IMR-90 (cell line): ENCODE measurements at regions not wholly inside any gene's neighbourhood (a gene's known extent, or its start where the extent isn't known, plus 50 kb on each side); places are given as distances from the start of the nearest gene placed in this dataset.

Experiments
- ATAC-seq: fragments of 200-7000 bp; cut with Tn5 transposase; 2 replicates; pipeline ENCODE4 v1.9.1; 2020; ENCODE audit warnings: low read depth, mild to moderate bottlenecking, moderate library complexity
- BruUV-seq: library from RNA; stranded (reverse); fragments of 400-500 nt; replicated peaks from 2 replicates; lab custom pipeline; 2021; lab: Mats Ljungman, UMichigan
- CTCF ChIA-PET: fragments of 300-600 bp; formaldehyde crosslinking; extraction: SDS; loops from one replicate; lab custom pipeline; 2021; ENCODE audit warnings: antibody characterized with exemption; lab: Yijun Ruan, JAX
- POLR2A ChIA-PET: fragments of 300-600 bp; sonication (Branson Sonifier 250); formaldehyde crosslinking; loops from one replicate; lab custom pipeline; 2022; ENCODE audit warnings: antibody characterized with exemption; ENCODE audit not compliant: unreplicated experiment; lab: Charles Lee
- DNase-seq: peaks from one replicate; pipeline ENCODE4 v3.0.0; 2013
- H2AFZ ChIP-seq: replicated peaks from 2 replicates; pipeline ENCODE3; 2013; ENCODE audit warnings: low read length, mild to moderate bottlenecking; ENCODE audit not compliant: poor library complexity
- H2AK5ac ChIP-seq: 2 replicates; pipeline ENCODE4 v1.6.1; 2013; ENCODE audit warnings: low read depth, low read length, inconsistent platforms
- H2AK9ac ChIP-seq: replicated peaks from 2 replicates; pipeline ENCODE3; 2013; ENCODE audit warnings: mild to moderate bottlenecking, low read depth, low read length, moderate library complexity; ENCODE audit not compliant: poor library complexity
- H2BK120ac ChIP-seq: 2 replicates; pipeline ENCODE4 v1.6.1; 2013; ENCODE audit warnings: low read depth, low read length, inconsistent platforms
- H2BK15ac ChIP-seq: 3 replicates; pipeline ENCODE4 v1.6.1; 2013; ENCODE audit warnings: low read depth, low read length, inconsistent platforms
- H2BK20ac ChIP-seq: 2 replicates; pipeline ENCODE4 v1.6.1; 2013; ENCODE audit warnings: low read depth, mild to moderate bottlenecking, inconsistent platforms, low read length, moderate library complexity
- H2BK5ac ChIP-seq: 2 replicates; pipeline ENCODE4 v1.6.1; 2013; ENCODE audit warnings: mild to moderate bottlenecking, low read depth, low read length, inconsistent platforms; ENCODE audit not compliant: poor library complexity, severe bottlenecking
- H3K14ac ChIP-seq: replicated peaks from 2 replicates; pipeline ENCODE4 v1.6.1; 2013; ENCODE audit warnings: low read depth, low read length, inconsistent platforms
- H3K18ac ChIP-seq: 2 replicates; pipeline ENCODE4 v1.6.1; 2013; ENCODE audit warnings: low read depth, low read length, control low read depth
- H3K23ac ChIP-seq: 2 replicates; pipeline ENCODE4 v1.6.1; 2013; ENCODE audit warnings: low read depth, low read length, inconsistent platforms
- H3K27ac ChIP-seq: 2 replicates; pipeline ENCODE4 v1.5.1; 2013; ENCODE audit warnings: mild to moderate bottlenecking, control low read depth, low read length; ENCODE audit not compliant: insufficient read depth
- H3K27me3 ChIP-seq: 2 replicates; pipeline ENCODE4 v1.6.1; 2013; ENCODE audit warnings: low read length; ENCODE audit not compliant: control insufficient read depth, insufficient read depth
- H3K36me3 ChIP-seq: 2 replicates; pipeline ENCODE4 v1.6.1; 2013; ENCODE audit warnings: low read length, mixed read lengths; ENCODE audit not compliant: control insufficient read depth, insufficient read depth
- H3K4ac ChIP-seq: 2 replicates; pipeline ENCODE4 v1.6.1; 2013; ENCODE audit warnings: low read depth, low read length, inconsistent platforms
- H3K4me1 ChIP-seq: 2 replicates; pipeline ENCODE4 v1.6.1; 2013; ENCODE audit warnings: low read length, mixed read lengths; ENCODE audit not compliant: control insufficient read depth, insufficient read depth
- H3K4me2 ChIP-seq: 2 replicates; pipeline ENCODE4 v1.6.1; 2013; ENCODE audit warnings: low read depth, mild to moderate bottlenecking, control low read depth, low read length, moderate library complexity
- H3K4me3 ChIP-seq: 2 replicates; pipeline ENCODE4 v1.5.1; 2013; ENCODE audit warnings: low read depth, mild to moderate bottlenecking, control low read depth, low read length, moderate library complexity; ENCODE audit not compliant: insufficient read depth
- H3K56ac ChIP-seq: 2 replicates; pipeline ENCODE4 v1.6.1; 2013; ENCODE audit warnings: low read length, inconsistent platforms; ENCODE audit not compliant: insufficient read depth; ENCODE audit errors: extremely low read depth
- H3K79me1 ChIP-seq, 2 experiments: 2 replicates each; pipeline ENCODE4 v1.6.1; 2013; ENCODE audit warnings: low read length in 2 of 2, inconsistent platforms in 1 of 2, low read depth in 1 of 2
- H3K9ac ChIP-seq: 2 replicates; pipeline ENCODE4 v1.6.1; 2013; ENCODE audit warnings: low read depth, low read length, control low read depth
- H3K9me1 ChIP-seq: 2 replicates; pipeline ENCODE4 v1.6.1; 2013; ENCODE audit warnings: low read length, inconsistent platforms; ENCODE audit not compliant: insufficient read depth
- H3K9me3 ChIP-seq: 2 replicates; pipeline ENCODE4 v1.6.1; 2013; ENCODE audit warnings: low read length; ENCODE audit not compliant: control insufficient read depth, insufficient read depth
- H4K20me1 ChIP-seq: 2 replicates; pipeline ENCODE4 v1.6.1; 2013; ENCODE audit warnings: low read length, inconsistent platforms; ENCODE audit not compliant: insufficient read depth
- H4K5ac ChIP-seq: 2 replicates; pipeline ENCODE4 v1.6.1; 2013; ENCODE audit warnings: mild to moderate bottlenecking, low read depth, low read length, control low read depth
- H4K8ac ChIP-seq, 2 experiments: 2 replicates each; pipeline ENCODE4 v1.6.1; 2013; ENCODE audit warnings: low read depth in 2 of 2, low read length in 2 of 2, control low read depth in 1 of 2, inconsistent platforms in 1 of 2
- H4K91ac ChIP-seq: 2 replicates; pipeline ENCODE4 v1.6.1; 2013; ENCODE audit warnings: low read depth, low read length, inconsistent platforms; ENCODE audit not compliant: insufficient read depth
- BHLHE40 ChIP-seq: fragments of 150-350 bp; IDR thresholded peaks from 2 replicates; pipeline ENCODE4 v1.6.1; 2016; ENCODE audit warnings: mild to moderate bottlenecking, low read depth, low read length
- ELK1 ChIP-seq: fragments of 150-350 bp; IDR thresholded peaks from 2 replicates; pipeline ENCODE4 v1.6.1; 2016; ENCODE audit warnings: low read depth, mild to moderate bottlenecking, low read length, moderate library complexity, borderline replicate concordance
- FOS ChIP-seq: fragments of 150-350 bp; IDR thresholded peaks from 2 replicates; pipeline ENCODE4 v1.6.1; 2016; ENCODE audit warnings: low read depth, low read length
- MAFK ChIP-seq: IDR thresholded peaks from 2 replicates; pipeline ENCODE4 v1.6.1; 2012; ENCODE audit warnings: low read depth, low read length, improper control_type of control experiment
- MAZ ChIP-seq: IDR thresholded peaks from 2 replicates; pipeline ENCODE4 v1.6.1; 2012; ENCODE audit warnings: low read depth, mild to moderate bottlenecking, low read length, improper control_type of control experiment, moderate library complexity, borderline replicate concordance
- MXI1 ChIP-seq: IDR thresholded peaks from 2 replicates; pipeline ENCODE4 v1.6.1; 2012; ENCODE audit warnings: low read depth, mild to moderate bottlenecking, low read length, moderate library complexity, borderline replicate concordance
- NFE2L2 ChIP-seq: fragments of 150-350 bp; IDR thresholded peaks from 2 replicates; pipeline ENCODE4 v1.6.1; 2016; ENCODE audit warnings: low read depth, mild to moderate bottlenecking, low read length
- POLR2A ChIP-seq: IDR thresholded peaks from 2 replicates; pipeline ENCODE4 v1.6.1; 2012; ENCODE audit warnings: mild to moderate bottlenecking, low read depth, low read length
- RAD21 ChIP-seq: IDR thresholded peaks from 2 replicates; pipeline ENCODE4 v1.6.1; 2012; ENCODE audit warnings: low read length, improper control_type of control experiment
- RCOR1 ChIP-seq: IDR thresholded peaks from 2 replicates; pipeline ENCODE4 v1.6.1; 2012; ENCODE audit warnings: mild to moderate bottlenecking, low read length, improper control_type of control experiment; ENCODE audit not compliant: insufficient replicate concordance
- SMC3 ChIP-seq: fragments of 150-350 bp; IDR thresholded peaks from 2 replicates; pipeline ENCODE4 v1.6.1; 2016; ENCODE audit warnings: low read depth, mild to moderate bottlenecking, antibody characterized with exemption, low read length, moderate library complexity
- USF2 ChIP-seq: fragments of 150-350 bp; IDR thresholded peaks from 2 replicates; pipeline ENCODE4 v1.6.1; 2017; ENCODE audit warnings: mild to moderate bottlenecking, antibody characterized with exemption, low read length, low read depth
- whole genome bisulfite sequencing, 2 experiments: methylation state at CpG; one replicate each; pipeline versions ENCODE4 v1.1.5 to v1.1.7; 2013; ENCODE audit warnings: missing lambda C conversion rate in 2 of 2; ENCODE audit not compliant: insufficient read length in 1 of 2; ENCODE audit errors: extremely low coverage in 2 of 2; 5-methylcytosine and 5-hydroxymethylcytosine counted together
- dilution Hi-C: fragments of 300-500 bp; cut with HindIII; formaldehyde crosslinking; loops from one replicate; pipeline ENCODE4 v1.14.3; 2018; ENCODE audit warnings: low sequenced_read_pairs; ENCODE audit not compliant: unreplicated experiment
- in situ Hi-C: fragments of 300-500 bp; cut with MboI; formaldehyde crosslinking; loops from 3 replicates; pipeline ENCODE4 v1.14.3; 2019; ENCODE audit warnings: low sequenced_read_pairs, inconsistent platforms, mixed read lengths
- intact Hi-C: fragments of 100-400 bp; cut with micrococcal nuclease; formaldehyde crosslinking; loops from 2 replicates; pipeline ENCODE4 v1.10.0; 2022

- Histone ChIP-seq H2BK20ac (peak overlapping the region; percentile 22; the same call in 1 of the 2 replicates), H2BK5ac (peak overlapping the region; percentile 7), H2BK120ac (no peak overlapping the region), H4K8ac (no peak overlapping the region), H4K91ac (no peak overlapping the region), H3K4me2 (no peak overlapping the region), H3K4ac (no peak overlapping the region), H3K4me1 (no peaks in the 10 kb centered on the region), H2BK15ac (no peak overlapping the region), H3K79me1 (no peaks in the 10 kb centered on the region), H3K9me1 (no peaks in the 10 kb centered on the region), H2AFZ (no peak overlapping the region), H3K36me3 (no peaks in the 10 kb centered on the region), H3K18ac (peak overlapping the region; percentile 36; the same call in 1 of the 2 replicates), H2AK9ac (no peak overlapping the region), H3K4me3 (no peak overlapping the region), H4K5ac (peak overlapping the region; percentile 40; the same call in 1 of the 2 replicates), H3K9me3 (no peaks in the 10 kb centered on the region), H3K27me3 (no peaks in the 10 kb centered on the region), H3K9ac (no peak overlapping the region), H3K23ac (no peak overlapping the region), H4K20me1 (no peaks in the 10 kb centered on the region), H3K14ac (no peak overlapping the region), H3K27ac (no peak overlapping the region), H3K56ac (no peak overlapping the region), H2AK5ac (no peak overlapping the region)
- peak; percentile 4 for DNase-seq
- ChIA-PET CTCF (no interaction called here), POLR2A (no interaction called here)
- ATAC-seq, result peak; percentile 21; the same call in 1 of the 2 replicates
- BruUV-seq, result no TSS peak
- in situ Hi-C loops, result no loop called here
- TF ChIP-seq ELK1 (no peak), RAD21 (no peak), NFE2L2 (peak; percentile 92), MXI1 (no peak), BHLHE40 (no peak), MAZ (no peak), MAFK (0 out of 2 replicates have a peak, but pooled peaks have one; percentile 34), FOS (no peak), USF2 (no peak), RCOR1 (no peak), POLR2A (no peak), SMC3 (no peak)
- intact Hi-C loops, result no loop called here
- dilution Hi-C loops, result no loop called here
- no CpG with 5 or more reads among the region's 2 CpGs for WGBS, 2 experiments
These were observed 1065.0 kb downstream of the EPHA7 start for GRCh38 chr6:92354270-92354829.
